Ovary (tissue), 3 donors: ENCODE measurements at regions not wholly inside any gene's neighbourhood (a gene's known extent, or its start where the extent isn't known, plus 50 kb on each side); places are given as distances from the start of the nearest gene placed in this dataset.

Source experiments
- CTCF ChIP-seq, 3 donors: fragments of 450-650 bp in 2 of 3; fragments of 200-600 bp in 1 of 3; IDR thresholded peaks; one replicate each; pipeline versions ENCODE4 v1.5.1 to v1.8.0; 2016 to 2022; ENCODE audit warnings: antibody characterized with exemption in 3 of 3, mild to moderate bottlenecking in 1 of 3
- POLR2A ChIP-seq: fragments of 450-650 bp; IDR thresholded peaks from one replicate; pipeline ENCODE4 v1.6.1; 2017; ENCODE audit warnings: antibody characterized with exemption, mild to moderate bottlenecking, moderate library complexity
- donor health status: DM: no; HTN: no; CAD: no.

DNA sequence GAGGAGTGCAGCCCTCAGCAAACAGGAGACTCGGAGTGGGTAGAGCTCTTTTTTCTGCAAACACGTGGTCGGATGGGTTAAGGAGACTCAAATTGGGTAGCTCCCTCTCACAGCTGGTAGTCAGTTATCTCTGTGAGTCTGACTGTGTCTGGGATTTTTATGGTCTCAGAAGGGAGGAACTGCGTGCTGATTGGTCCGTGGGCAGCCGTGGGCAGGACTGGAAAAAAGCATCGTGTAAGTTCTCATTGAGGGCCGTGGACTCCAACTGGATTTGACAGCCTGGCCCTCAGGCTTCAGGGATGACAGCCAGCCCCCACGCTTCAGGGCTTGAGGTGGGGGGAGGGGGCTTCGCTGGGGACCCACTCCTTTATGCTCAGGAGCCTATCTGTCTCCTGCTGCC lies 463.9 kb downstream of the EPHA3 start:
- no peak for TF ChIP-seq CTCF (IDR thresholded peaks at IDR 0.05)
- no peak for TF ChIP-seq POLR2A
